Umbilical cord (tissue), 1 donor: ENCODE measurements at regions not wholly inside any gene's neighbourhood (a gene's known extent, or its start where the extent isn't known, plus 50 kb on each side); places are given as distances from the start of the nearest gene placed in this dataset.
"Not testable (repeated sequence)": the region's sequence is repeated elsewhere in the genome, so short reads cannot be mapped to it uniquely, and the experiment has no call there.

Source experiments
- DNase-seq: peaks from one replicate; pipeline ENCODE4 v3.0.0-alpha.2; 2015; ENCODE audit warnings: low spot score

DNA sequence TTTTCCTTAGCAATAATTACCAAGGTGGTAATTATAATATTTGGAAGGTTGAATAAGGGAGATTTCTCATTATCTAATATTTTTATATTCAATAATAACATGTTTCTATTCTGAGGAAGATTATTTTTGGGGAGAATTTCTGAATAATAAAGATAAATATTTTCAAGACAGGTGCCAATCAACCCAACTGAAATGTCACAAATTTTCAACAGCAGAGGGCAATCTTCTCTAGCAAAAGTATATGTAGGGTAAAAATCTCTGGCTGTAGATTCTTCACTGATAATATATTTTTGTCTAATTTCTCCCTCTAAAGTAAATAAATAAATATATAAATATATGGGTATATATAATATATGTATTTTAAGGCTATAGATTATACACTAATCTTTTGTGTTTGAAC is 1187.2 kb upstream of the CRIM1 start:
- DNase-seq, result no peak

DNA sequence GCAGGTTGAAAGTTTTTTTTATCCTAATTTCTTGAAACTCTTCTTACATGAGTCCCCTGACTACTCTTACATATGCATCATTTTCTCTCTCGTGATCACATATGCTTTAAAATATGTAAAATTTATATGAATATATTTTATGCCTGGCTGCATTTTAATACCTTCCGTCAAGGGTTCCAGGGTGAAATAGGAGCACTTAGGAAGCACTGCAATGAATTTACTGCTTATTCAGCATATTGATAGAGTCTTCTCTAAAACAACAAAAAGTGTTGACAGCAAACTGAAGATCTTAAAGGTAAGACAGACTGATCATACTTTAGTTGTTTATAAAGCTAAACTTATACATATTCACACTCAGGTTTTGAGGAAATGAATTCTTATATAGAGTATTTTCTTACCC is 1191.6 kb upstream of the CRIM1 start:
- DNase-seq, result no peak

DNA sequence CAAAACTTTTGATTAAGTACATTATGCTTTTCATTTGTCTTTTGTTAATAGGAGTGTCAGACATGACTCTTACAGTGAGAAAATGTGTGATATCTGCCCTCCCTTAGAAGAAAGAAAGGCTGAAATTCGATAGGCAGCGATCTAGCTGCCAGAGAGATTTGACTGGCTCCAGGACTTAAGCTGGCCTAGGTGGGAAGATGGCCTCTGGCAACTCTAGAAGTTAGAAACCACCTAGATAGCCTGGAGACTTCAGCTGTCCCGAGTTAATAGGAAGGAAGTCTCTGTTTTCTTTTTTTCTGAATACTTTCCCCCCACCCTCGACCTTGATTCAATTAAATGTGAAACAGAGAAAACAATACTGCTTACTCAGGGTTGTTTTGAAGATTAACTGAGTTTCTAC is 1194.7 kb upstream of the CRIM1 start:
- DNase-seq, result no peak

- no peak for DNase-seq
These were observed 1229.7 kb upstream of the CRIM1 start for GRCh38 chr2:35125871-35126270.

GRCh38 chr2:35125278-35125677 is 1230.3 kb upstream of the CRIM1 start:
- no peak for DNase-seq

DNA sequence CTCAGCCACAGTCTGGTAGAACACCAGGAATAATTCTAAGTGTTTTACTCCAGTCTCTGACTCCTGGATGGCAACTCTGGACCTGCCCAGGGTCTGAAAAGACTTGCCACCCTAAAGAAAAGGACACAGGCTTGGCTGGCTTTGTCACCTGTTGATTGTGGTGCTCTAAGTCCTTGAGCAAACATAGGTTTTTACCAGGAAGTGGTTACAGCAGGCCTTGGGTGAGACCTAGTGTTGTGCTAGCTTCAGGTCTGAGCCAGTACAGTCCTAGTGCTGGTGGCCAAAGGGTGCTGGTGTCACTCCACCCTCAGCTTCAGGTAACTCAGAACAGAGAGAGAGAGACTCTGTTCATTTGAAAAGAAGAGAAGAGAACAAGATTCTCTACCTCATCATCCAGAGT is 1239.4 kb upstream of the CRIM1 start:
- DNase-seq, result no peak

- no peak for DNase-seq
These were observed 1240.8 kb upstream of the CRIM1 start for GRCh38 chr2:35114765-35115164.

- not testable (repeated sequence) for DNase-seq
These were observed 1243.2 kb upstream of the CRIM1 start for GRCh38 chr2:35112367-35112766.

GRCh38 chr2:35104309-35104708 is 1251.3 kb upstream of the CRIM1 start:
- DNase-seq, result no peak

DNA sequence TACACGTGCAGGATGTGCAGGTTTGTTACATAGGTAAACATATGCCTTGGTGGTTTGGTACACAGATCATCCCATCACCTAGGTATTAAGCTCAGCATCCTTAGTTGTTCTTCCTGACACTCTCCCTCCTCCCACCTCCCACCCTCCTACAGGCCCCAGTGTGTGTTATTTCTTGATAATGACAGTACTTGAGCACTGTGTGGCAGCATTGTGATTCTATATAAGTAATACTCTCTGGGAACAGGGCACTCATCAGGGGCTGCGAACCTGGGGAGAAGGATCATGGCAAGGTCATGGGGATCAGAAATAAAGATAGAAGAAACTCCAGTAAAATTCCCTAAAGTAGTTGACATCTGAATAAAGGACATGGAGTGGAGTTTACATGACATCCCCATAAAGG is 1256.2 kb upstream of the CRIM1 start:
- no peak for DNase-seq

GRCh38 chr2:35082072-35082471 is 1273.5 kb upstream of the CRIM1 start:
- no peak for DNase-seq

GRCh38 chr2:35081622-35082015 is 1274.0 kb upstream of the CRIM1 start:
- DNase-seq, result no peak

DNA sequence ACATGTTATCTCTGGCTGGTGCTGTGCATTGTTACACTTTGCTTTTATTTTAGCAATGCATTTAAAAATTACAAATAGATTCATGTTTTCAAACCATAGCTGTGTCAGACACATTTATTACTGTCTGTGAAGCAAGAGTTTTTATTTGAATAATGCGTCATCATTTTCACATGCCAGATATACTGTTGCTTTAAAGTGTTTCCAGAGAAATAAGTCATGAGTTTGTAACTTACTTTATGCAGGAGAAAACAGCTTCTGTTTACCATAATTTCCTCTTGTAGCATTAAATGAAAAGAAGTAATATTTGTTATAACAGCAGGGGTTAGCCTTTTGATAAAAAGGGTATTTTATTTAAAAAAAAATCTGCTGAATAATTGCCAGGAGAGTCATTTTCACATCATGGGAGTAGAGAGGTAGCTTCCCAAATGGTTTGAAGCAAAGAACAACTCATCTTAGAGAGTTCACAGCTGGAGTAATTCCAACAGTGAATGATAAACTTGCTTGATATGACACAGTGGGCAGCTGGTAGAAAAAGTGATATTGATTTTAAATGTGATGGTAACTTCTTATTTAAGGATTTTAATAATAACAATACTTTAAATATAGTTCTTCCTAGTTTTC is 1274.5 kb upstream of the CRIM1 start:
- DNase-seq, result peak; percentile 14

- no peak for DNase-seq
These were observed 1275.2 kb upstream of the CRIM1 start for GRCh38 chr2:35080231-35080910.

GRCh38 chr2:35067420-35067819 is 1288.2 kb upstream of the CRIM1 start:
- no peak for DNase-seq

GRCh38 chr2:35063836-35064235 is 1291.7 kb upstream of the CRIM1 start:
- DNase-seq, result no peak

DNA sequence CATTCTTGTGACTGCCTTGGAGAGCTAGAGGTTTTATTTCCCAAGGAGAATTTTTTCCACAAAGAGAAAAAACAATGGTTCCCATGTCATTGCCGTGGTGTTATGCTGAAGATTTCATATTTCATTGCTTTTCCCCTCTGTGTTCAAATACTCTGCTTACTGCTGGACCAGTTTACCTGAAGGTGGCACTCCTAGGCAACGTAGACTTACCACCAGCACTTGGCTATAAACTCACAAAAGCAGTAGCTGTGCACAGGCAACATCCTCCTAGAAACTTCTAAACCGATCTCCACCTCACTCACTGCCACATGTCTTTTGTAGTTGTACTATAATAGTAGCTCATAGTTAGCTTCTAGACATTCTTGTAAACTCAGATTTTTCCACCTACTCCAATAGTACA is 1319.7 kb upstream of the CRIM1 start:
- DNase-seq, result no peak

DNA sequence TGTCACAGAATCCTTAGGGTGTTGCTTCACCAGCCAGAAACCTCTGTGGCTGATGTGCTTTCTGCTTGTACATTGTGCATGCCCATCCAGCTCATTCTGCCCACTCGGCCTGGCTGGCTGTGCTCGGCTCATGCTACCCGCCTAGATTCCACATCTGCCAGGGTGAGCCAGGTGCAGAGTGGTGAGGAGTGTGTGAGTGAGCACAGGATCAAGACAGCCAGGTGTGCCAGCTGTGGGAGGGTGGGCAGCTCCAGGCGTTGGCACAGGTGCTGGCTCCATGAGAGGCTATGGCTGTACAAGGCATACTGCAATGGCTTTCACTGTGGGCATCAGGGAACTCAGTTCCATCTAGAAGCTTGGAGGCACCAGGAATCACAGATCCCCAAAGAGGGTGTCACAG is 1321.8 kb upstream of the CRIM1 start:
- no peak for DNase-seq

DNA sequence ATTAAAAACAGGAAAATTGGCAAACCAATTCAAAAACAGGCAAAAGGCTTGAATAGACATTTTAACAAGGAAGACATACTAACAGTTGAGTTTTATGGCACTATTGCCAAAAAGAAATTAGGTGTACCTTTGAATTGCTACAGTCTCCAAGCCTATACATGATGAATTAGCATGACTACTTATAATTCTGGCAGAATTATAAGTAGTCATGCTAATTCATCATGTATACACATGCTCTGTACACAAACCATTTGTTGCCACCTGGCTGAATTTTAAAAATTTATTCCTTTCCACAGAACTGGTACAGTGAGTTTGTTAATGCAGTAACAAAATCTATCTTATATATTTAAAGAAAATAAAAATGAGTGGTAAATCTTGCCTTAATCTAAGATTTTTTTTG is 1332.0 kb upstream of the CRIM1 start:
- DNase-seq, result no peak

DNA sequence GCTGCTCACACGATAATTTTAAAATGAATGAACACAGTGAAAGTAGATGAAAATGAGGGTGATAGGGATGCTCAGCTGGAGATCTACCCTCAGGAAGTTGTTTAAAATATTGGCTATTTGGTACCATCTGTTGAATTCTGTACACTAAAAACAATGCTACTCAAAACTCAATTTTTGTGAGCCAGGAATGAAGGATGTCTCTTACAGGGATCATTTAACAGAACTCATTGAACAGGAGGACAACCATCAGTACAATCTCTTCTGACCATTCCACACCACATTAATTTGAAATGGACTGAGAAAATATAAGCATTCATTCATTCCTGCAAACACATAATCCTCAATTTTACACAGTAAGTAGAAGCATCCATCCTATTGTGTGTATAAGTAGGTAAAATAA is 1355.1 kb upstream of the CRIM1 start:
- no peak for DNase-seq

GRCh38 chr2:34998741-34999140 is 1356.8 kb upstream of the CRIM1 start:
- no peak for DNase-seq

GRCh38 chr2:34997779-34998178 is 1357.8 kb upstream of the CRIM1 start:
- no peak for DNase-seq

- DNase-seq, result no peak
These were observed 1360.4 kb upstream of the CRIM1 start for GRCh38 chr2:34995196-34995595.
